T-helper 2 cell treated with Interferon-gamma antibody and Interleukin-4, amounts not matched to agents 5 μg/mL and 100 μg/mL, for 36 hours (primary cell): ENCODE measurements at regions not wholly inside any gene's neighbourhood (a gene's known extent, or its start where the extent isn't known, plus 50 kb on each side); places are given as distances from the start of the nearest gene placed in this dataset.

Experiments
- DNase-seq: peaks from one replicate; pipeline ENCODE4 v3.0.0; 2021; ENCODE audit warnings: low spot score
- H3K27ac Mint-ChIP-seq: one replicate; pipeline ENCODE4 v1.8.0; 2021; ENCODE audit warnings: mild to moderate bottlenecking, mixed read lengths
- H3K27me3 Mint-ChIP-seq: one replicate; pipeline ENCODE4 v1.8.0; 2021; ENCODE audit warnings: low read depth, mixed read lengths
- H3K36me3 Mint-ChIP-seq: one replicate; pipeline ENCODE4 v1.8.0; 2021; ENCODE audit warnings: low read depth, mixed read lengths
- H3K4me1 Mint-ChIP-seq: one replicate; pipeline ENCODE4 v1.8.0; 2021; ENCODE audit warnings: low read depth, mixed read lengths
- H3K4me3 Mint-ChIP-seq: one replicate; pipeline ENCODE4 v1.8.0; 2022; ENCODE audit warnings: mild to moderate bottlenecking, moderate library complexity, mixed read lengths
- H3K9me3 Mint-ChIP-seq: one replicate; pipeline ENCODE4 v1.8.0; 2021; ENCODE audit warnings: mixed read lengths

GRCh38 chr6:84379142-84379541, 151.7 kb upstream of the CEP162 start:
- no peak overlapping the region for H3K4me3 Mint-ChIP-seq
- H3K27ac Mint-ChIP-seq = no peak overlapping the region
- peaks cover 4% of the 10 kb centered on the region for H3K9me3 Mint-ChIP-seq
- H3K27me3 Mint-ChIP-seq = no peaks in the 10 kb centered on the region
- DNase-seq = no peak
- no peaks in the 10 kb centered on the region for H3K36me3 Mint-ChIP-seq
- H3K4me1 Mint-ChIP-seq = no peaks in the 10 kb centered on the region

- Mint-ChIP-seq H3K27ac (no peak overlapping the region), H3K4me1 (no peaks in the 10 kb centered on the region), H3K4me3 (no peak overlapping the region), H3K36me3 (no peaks in the 10 kb centered on the region), H3K27me3 (no peaks in the 10 kb centered on the region), H3K9me3 (no peaks in the 10 kb centered on the region)
- DNase-seq = no peak
These were observed 144.8 kb upstream of the CEP162 start for GRCh38 chr6:84372290-84372689.

GRCh38 chr6:84371681-84372080, 144.2 kb upstream of the CEP162 start:
- H3K27ac Mint-ChIP-seq = no peak overlapping the region
- no peaks in the 10 kb centered on the region for H3K9me3 Mint-ChIP-seq
- H3K4me3 Mint-ChIP-seq = no peak overlapping the region
- no peak for DNase-seq
- no peaks in the 10 kb centered on the region for H3K36me3 Mint-ChIP-seq
- no peaks in the 10 kb centered on the region for H3K27me3 Mint-ChIP-seq
- H3K4me1 Mint-ChIP-seq = no peaks in the 10 kb centered on the region

GRCh38 chr6:84362193-84362821, 134.9 kb upstream of the CEP162 start:
- Mint-ChIP-seq H3K4me1 (no peaks in the 10 kb centered on the region), H3K4me3 (no peak overlapping the region), H3K27ac (no peak overlapping the region), H3K36me3 (no peaks in the 10 kb centered on the region), H3K27me3 (no peaks in the 10 kb centered on the region), H3K9me3 (no peaks in the 10 kb centered on the region)
- no peak for DNase-seq

GRCh38 chr6:84361372-84362192, 134.1 kb upstream of the CEP162 start:
- Mint-ChIP-seq H3K36me3 (no peaks in the 10 kb centered on the region), H3K4me1 (no peaks in the 10 kb centered on the region), H3K9me3 (no peaks in the 10 kb centered on the region), H3K4me3 (no peak overlapping the region), H3K27me3 (no peaks in the 10 kb centered on the region), H3K27ac (no peak overlapping the region)
- DNase-seq = no peak

GRCh38 chr6:84360039-84360438, 132.6 kb upstream of the CEP162 start:
- Mint-ChIP-seq H3K27me3 (no peaks in the 10 kb centered on the region), H3K36me3 (no peaks in the 10 kb centered on the region), H3K4me1 (no peaks in the 10 kb centered on the region), H3K27ac (no peak overlapping the region), H3K4me3 (no peak overlapping the region), H3K9me3 (no peaks in the 10 kb centered on the region)
- no peak for DNase-seq

- H3K27me3 Mint-ChIP-seq = no peaks in the 10 kb centered on the region
- H3K9me3 Mint-ChIP-seq = no peaks in the 10 kb centered on the region
- H3K4me3 Mint-ChIP-seq = no peak overlapping the region
- no peak for DNase-seq
- H3K4me1 Mint-ChIP-seq = no peaks in the 10 kb centered on the region
- no peak overlapping the region for H3K27ac Mint-ChIP-seq
- no peaks in the 10 kb centered on the region for H3K36me3 Mint-ChIP-seq
These were observed 131.1 kb upstream of the CEP162 start for GRCh38 chr6:84358581-84358980.

- Mint-ChIP-seq H3K4me3 (no peak overlapping the region), H3K27ac (no peak overlapping the region), H3K27me3 (no peaks in the 10 kb centered on the region), H3K36me3 (no peaks in the 10 kb centered on the region), H3K9me3 (no peaks in the 10 kb centered on the region), H3K4me1 (no peaks in the 10 kb centered on the region)
- DNase-seq = no peak
These were observed 130.2 kb upstream of the CEP162 start for GRCh38 chr6:84357631-84358030.

GRCh38 chr6:84356907-84357306, 129.5 kb upstream of the CEP162 start:
- no peaks in the 10 kb centered on the region for H3K4me1 Mint-ChIP-seq
- no peaks in the 10 kb centered on the region for H3K36me3 Mint-ChIP-seq
- DNase-seq = no peak
- H3K4me3 Mint-ChIP-seq = no peak overlapping the region
- H3K9me3 Mint-ChIP-seq = no peaks in the 10 kb centered on the region
- H3K27ac Mint-ChIP-seq = no peak overlapping the region
- no peaks in the 10 kb centered on the region for H3K27me3 Mint-ChIP-seq

- no peaks in the 10 kb centered on the region for H3K27me3 Mint-ChIP-seq
- no peaks in the 10 kb centered on the region for H3K9me3 Mint-ChIP-seq
- H3K36me3 Mint-ChIP-seq = no peaks in the 10 kb centered on the region
These were observed 126.3 kb upstream of the CEP162 start for GRCh38 chr6:84353459-84354423.

GRCh38 chr6:84350397-84350796, 123.0 kb upstream of the CEP162 start:
- Mint-ChIP-seq H3K36me3 (no peaks in the 10 kb centered on the region), H3K4me1 (no peaks in the 10 kb centered on the region), H3K27me3 (no peaks in the 10 kb centered on the region), H3K9me3 (no peaks in the 10 kb centered on the region), H3K27ac (no peak overlapping the region), H3K4me3 (no peak overlapping the region)
- no peak for DNase-seq

More at GRCh38 chr6:84353459-84354423, 126.3 kb upstream of the CEP162 start:
- Mint-ChIP-seq H3K27ac (no peak overlapping the region), H3K4me3 (no peak overlapping the region), H3K4me1 (no peaks in the 10 kb centered on the region)
- no peak for DNase-seq

GRCh38 chr6:84349542-84349941, 122.1 kb upstream of the CEP162 start:
- Mint-ChIP-seq H3K27me3 (no peaks in the 10 kb centered on the region), H3K4me1 (no peaks in the 10 kb centered on the region), H3K9me3 (no peaks in the 10 kb centered on the region), H3K36me3 (no peaks in the 10 kb centered on the region), H3K27ac (no peak overlapping the region), H3K4me3 (no peak overlapping the region)
- DNase-seq = no peak

- Mint-ChIP-seq H3K27ac (no peak overlapping the region), H3K4me3 (no peak overlapping the region), H3K27me3 (no peaks in the 10 kb centered on the region), H3K36me3 (no peaks in the 10 kb centered on the region), H3K9me3 (no peaks in the 10 kb centered on the region), H3K4me1 (no peaks in the 10 kb centered on the region)
- DNase-seq = no peak
These were observed 121.4 kb upstream of the CEP162 start for GRCh38 chr6:84348801-84349200.

- no peaks in the 10 kb centered on the region for H3K36me3 Mint-ChIP-seq
- H3K27me3 Mint-ChIP-seq = no peaks in the 10 kb centered on the region
- H3K27ac Mint-ChIP-seq = no peak overlapping the region
- peaks cover under 1% of the 10 kb centered on the region for H3K9me3 Mint-ChIP-seq
- H3K4me3 Mint-ChIP-seq = no peak overlapping the region
- DNase-seq = no peak
- no peaks in the 10 kb centered on the region for H3K4me1 Mint-ChIP-seq
These were observed 118.9 kb upstream of the CEP162 start for GRCh38 chr6:84346372-84346771.
